A549 (cell line): ENCODE measurements at regions not wholly inside any gene's neighbourhood (a gene's known extent, or its start where the extent isn't known, plus 50 kb on each side); places are given as distances from the start of the nearest gene placed in this dataset.

Experiments
- MAX ChIP-seq: IDR thresholded peaks from 2 replicates; pipeline ENCODE4 v1.6.1; 2012
- NPAS2 ChIP-seq: fragments of 250-450 bp; sonication (Bioruptor Pico); IDR thresholded peaks from 2 replicates; pipeline ENCODE4 v1.8.0; 2022; ENCODE audit warnings: mild to moderate bottlenecking, moderate library complexity, borderline replicate concordance
- RAD21 ChIP-seq, 2 experiments: fragments of >200 bp in 1 of 2; sonication (Bioruptor Twin) in 1 of 2; formaldehyde crosslinking in 1 of 2; IDR thresholded peaks in 1 of 2; conservative IDR thresholded peaks in 1 of 2; 2 replicates in 1 of 2; 3 replicates in 1 of 2; pipeline ENCODE4 v1.6.1; 2012 to 2018; ENCODE audit warnings: inconsistent platforms in 1 of 2
- TP53 ChIP-seq: fragments of 250-450 bp; sonication (Bioruptor Pico); IDR thresholded peaks from 2 replicates; pipeline ENCODE4 v1.5.0; 2021; ENCODE audit warnings: mild to moderate bottlenecking, moderate library complexity

- TF ChIP-seq RAD21 (conservative IDR thresholded peaks at IDR 0.05 in 1 of 2, IDR thresholded peaks at IDR 0.05 in 1 of 2), result no peak
- TF ChIP-seq MAX, result no peak
- no peak for TF ChIP-seq TP53 (CRISPR knock-in tag)
- TF ChIP-seq NPAS2 (CRISPR knock-in tag), result no peak
These were observed 102.3 kb downstream of the LIPG start for GRCh38 chr18:49663899-49664890.
